GM12892 (cell line): ENCODE measurements at regions not wholly inside any gene's neighbourhood (a gene's known extent, or its start where the extent isn't known, plus 50 kb on each side); places are given as distances from the start of the nearest gene placed in this dataset.

Experiments used
- DNase-seq: peaks from one replicate; pipeline ENCODE4 v3.0.0; 2011; ENCODE audit not compliant: insufficient read length
- FAIRE-seq: peaks from 2 replicates; lab custom pipeline; 2011; peaks lifted over from hg19 to GRCh38; lab: Jason Lieb, UNC
- POLR2A ChIP-seq: IDR thresholded peaks from 2 replicates; pipeline ENCODE4 v1.6.1; 2011; ENCODE audit warnings: low read depth, low read length, control low read depth
- POLR2AphosphoS5 ChIP-seq: IDR thresholded peaks from 2 replicates; pipeline ENCODE4 v1.6.1; 2011; ENCODE audit warnings: low read depth, low read length, control low read depth
- TAF1 ChIP-seq: IDR thresholded peaks from 2 replicates; pipeline ENCODE4 v1.6.1; 2011; ENCODE audit warnings: low read depth, mild to moderate bottlenecking, control low read depth, low read length, borderline replicate concordance

GRCh38 chr18:2179498-2180183 lies 391.7 kb downstream of the METTL4 start:
- TF ChIP-seq POLR2AphosphoS5 (no peak), TAF1 (no peak), POLR2A (no peak)
- no peak for DNase-seq
- no peak for FAIRE-seq

DNA sequence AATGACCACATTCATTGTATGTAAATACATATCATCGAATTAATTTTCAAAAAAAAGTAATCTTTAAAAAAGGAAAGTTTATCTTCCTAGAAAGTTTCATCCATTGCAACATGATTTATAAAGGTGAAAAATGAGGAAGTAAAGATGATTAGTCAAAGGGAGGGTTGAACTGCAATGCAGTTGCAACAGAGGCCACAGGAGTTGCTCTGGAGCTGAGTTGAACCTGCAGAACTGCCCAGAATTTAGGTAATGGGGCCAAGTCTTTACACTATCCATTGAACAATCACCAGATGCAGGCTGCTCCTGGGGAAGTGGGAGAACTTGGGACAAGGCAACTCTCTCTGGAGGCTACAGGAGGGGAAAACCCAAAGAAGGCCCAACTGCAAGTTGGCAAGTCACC lies 390.7 kb downstream of the METTL4 start:
- TF ChIP-seq POLR2AphosphoS5 (no peak), POLR2A (no peak), TAF1 (no peak)
- DNase-seq, result no peak
- no peak for FAIRE-seq

- DNase-seq (no peak), FAIRE-seq (no peak)
- TF ChIP-seq POLR2AphosphoS5 (no peak), TAF1 (no peak), POLR2A (no peak)
Measured at GRCh38 chr18:2183432-2183831, 387.9 kb downstream of the METTL4 start.

- no peak for FAIRE-seq
- TF ChIP-seq POLR2A, result no peak
- TF ChIP-seq POLR2AphosphoS5, result no peak
- no peak for TF ChIP-seq TAF1
- DNase-seq, result no peak
Measured at GRCh38 chr18:2186967-2187366, 384.3 kb downstream of the METTL4 start.

GRCh38 chr18:2188258-2188657 lies 383.0 kb downstream of the METTL4 start:
- TF ChIP-seq POLR2A (no peak), TAF1 (no peak), POLR2AphosphoS5 (no peak)
- DNase-seq, result no peak
- no peak for FAIRE-seq

GRCh38 chr18:2191180-2191790 lies 380.0 kb downstream of the METTL4 start:
- FAIRE-seq, result no peak
- no peak for DNase-seq
- no peak for TF ChIP-seq TAF1
- no peak for TF ChIP-seq POLR2AphosphoS5
- TF ChIP-seq POLR2A, result no peak

DNA sequence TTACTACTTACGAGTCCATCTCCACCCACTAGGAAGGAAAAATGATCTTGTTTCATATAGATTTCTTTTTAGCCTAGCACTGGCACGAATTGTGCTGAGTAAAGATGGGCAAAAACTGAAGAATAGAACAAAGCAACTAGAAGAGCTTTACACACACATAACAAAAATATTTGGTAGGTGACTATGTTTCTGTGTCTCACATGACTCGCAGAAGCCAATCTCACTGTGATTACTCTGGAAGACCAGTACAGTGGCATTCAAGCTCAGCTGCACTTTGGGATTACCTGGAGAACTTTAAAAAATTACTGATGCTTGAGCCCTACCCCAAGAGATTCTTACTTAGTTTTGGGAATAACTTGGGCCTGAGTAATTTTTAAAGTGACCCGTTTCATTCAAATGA lies 378.7 kb downstream of the METTL4 start:
- FAIRE-seq, result no peak
- DNase-seq, result no peak
- no peak for TF ChIP-seq POLR2AphosphoS5
- no peak for TF ChIP-seq POLR2A
- no peak for TF ChIP-seq TAF1

GRCh38 chr18:2197946-2198345 lies 373.4 kb downstream of the METTL4 start:
- FAIRE-seq (no peak), DNase-seq (no peak)
- TF ChIP-seq POLR2A (no peak), POLR2AphosphoS5 (no peak), TAF1 (no peak)

DNA sequence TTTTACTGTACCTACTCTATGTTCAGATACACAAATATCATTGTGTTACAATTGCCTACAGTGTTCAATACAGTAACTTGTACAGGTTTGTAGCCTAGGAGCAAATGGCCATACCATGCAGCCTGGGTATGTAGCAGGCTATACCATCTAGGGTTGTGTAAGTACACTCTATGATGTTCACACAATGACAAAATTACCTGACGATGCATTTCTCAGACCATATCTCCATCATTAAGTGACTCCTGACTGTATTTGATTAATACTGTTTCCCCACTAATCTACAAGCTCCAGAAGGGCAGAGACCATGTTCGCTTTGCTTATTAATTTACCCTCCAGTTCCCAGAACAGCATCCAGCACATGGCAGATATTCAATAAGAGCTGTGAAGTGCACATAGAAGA lies 372.2 kb downstream of the METTL4 start:
- FAIRE-seq, result no peak
- TF ChIP-seq POLR2A (no peak), TAF1 (no peak), POLR2AphosphoS5 (no peak)
- no peak for DNase-seq

DNA sequence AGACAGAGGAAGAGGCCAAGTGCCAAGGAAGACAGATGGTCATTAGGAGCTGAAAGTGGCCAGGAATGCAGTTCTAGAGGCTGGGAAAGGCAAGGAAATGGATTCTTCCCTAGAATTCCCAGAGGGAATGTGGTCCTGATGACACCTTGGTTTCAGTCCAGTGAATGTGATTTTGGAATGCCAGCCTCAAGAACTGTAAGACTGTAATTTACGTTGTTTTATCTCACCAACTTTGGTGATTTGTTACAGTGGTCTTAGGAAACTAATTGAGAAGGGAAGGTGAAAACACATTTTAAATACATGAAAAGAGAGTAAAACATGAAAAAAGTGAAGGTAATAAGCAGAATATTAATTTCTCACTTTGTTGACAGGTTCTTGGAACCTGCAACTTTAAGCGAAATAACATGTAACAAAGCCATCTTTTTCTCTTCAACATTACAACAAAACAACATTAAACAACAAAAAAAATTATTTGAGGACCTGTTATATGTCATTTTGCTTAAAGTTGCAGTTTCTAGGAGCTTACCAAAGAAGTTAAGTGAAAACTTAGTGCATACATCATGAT lies 370.2 kb downstream of the METTL4 start:
- TF ChIP-seq TAF1 (no peak), POLR2AphosphoS5 (no peak), POLR2A (no peak)
- FAIRE-seq (no peak), DNase-seq (no peak)

DNA sequence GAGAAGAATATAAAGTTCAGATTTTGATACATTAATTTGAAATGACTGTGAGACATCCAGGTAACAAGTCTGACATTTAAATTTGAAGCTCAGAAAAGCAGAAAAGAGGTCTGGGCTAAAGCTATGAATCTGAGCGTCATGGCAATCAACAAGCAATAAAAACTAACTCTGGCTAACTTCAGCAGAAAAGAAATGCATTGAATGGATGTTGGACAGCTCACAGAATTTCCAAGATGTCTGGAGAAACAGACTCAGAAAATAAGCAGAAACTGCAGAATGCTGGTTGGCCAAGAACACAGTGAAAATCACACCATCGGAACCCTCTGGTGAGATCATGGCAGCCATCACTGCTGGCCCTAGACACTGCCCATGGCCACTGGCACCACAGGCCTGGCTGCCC lies 366.6 kb downstream of the METTL4 start:
- FAIRE-seq (no peak), DNase-seq (no peak)
- TF ChIP-seq TAF1 (no peak), POLR2A (no peak), POLR2AphosphoS5 (no peak)

GRCh38 chr18:2207294-2207693 lies 364.0 kb downstream of the METTL4 start:
- FAIRE-seq, result no peak
- no peak for DNase-seq
- no peak for TF ChIP-seq TAF1
- no peak for TF ChIP-seq POLR2AphosphoS5
- no peak for TF ChIP-seq POLR2A
